GM18868 (cell line): ENCODE measurements at regions not wholly inside any gene's neighbourhood (a gene's known extent, or its start where the extent isn't known, plus 50 kb on each side); places are given as distances from the start of the nearest gene placed in this dataset.

Experiments
- ATAC-seq: cut with Tn5 transposase; IDR thresholded peaks from one replicate; pipeline ENCODE4 v1.9.1; 2021; ENCODE audit warnings: mild to moderate bottlenecking, moderate library complexity; ENCODE audit not compliant: unreplicated experiment

- ATAC-seq: no peak
Measured at GRCh38 chr2:74759986-74760385, 73.9 kb upstream of the HK2 start.

- no peak for ATAC-seq
Measured at GRCh38 chr2:74760875-74761630, 72.9 kb upstream of the HK2 start.

GRCh38 chr2:74762789-74763188 is 71.1 kb upstream of the HK2 start:
- no peak for ATAC-seq

DNA sequence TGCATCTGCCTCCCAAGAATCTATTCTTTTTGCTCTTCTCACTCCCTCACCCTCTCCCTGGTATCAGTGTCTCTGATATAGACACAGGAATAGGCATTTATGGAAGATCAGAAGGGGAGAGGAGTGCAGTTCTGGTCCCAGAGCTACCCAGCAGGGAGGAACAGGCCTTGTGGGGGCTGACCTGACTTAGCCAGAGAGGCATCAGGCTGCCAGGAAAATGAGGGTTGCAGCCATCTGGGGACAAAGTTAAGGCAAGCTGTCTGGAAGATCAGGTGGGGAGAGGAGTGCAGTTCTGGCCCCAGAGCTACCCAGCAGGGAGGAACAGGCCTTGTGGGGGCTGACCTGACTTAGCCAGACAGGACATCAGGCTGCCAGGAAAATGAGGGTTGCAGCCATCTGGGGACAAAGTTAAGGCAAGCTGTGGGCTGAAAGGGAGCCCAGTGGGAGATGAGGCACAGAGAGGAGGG is 69.9 kb upstream of the HK2 start:
- ATAC-seq: no peak

DNA sequence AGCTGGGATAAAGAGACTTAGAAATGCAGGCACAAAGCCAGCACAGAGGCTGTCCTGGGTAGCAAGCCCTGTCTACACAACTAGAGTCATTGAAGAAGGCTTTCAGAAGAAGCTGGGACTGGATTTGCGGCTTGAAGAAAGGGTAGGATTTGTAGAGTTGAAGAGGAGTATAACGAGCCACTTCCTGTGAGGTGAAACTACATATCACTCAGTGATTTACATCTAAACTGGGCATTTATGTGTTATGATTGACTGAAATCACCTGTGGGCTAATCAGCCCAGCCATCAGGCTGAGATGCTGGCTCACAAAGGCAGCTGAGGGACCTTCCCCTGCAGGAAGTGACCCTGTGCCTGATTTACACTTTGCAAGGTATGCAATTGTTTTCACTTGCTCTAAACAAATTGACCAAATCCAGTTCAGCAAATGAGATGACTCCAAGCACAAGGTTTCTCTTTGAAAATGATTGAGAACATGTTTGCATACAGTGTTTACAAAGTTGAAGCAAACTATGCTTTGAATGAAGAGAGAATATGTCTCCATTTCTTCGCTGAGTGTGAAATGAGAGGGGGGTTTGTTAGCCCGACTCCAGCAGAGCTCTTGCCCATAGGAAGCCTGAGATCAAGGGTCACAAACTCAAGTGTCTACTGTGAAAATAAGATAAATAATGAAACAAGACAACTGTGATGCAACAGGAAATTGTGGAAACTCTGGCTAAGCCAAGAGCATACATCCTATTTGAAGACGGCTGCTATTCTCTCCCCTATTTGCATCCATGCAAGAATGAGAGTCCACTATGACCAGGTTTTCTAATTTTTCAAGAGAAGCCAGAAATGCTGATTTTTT is 69.3 kb upstream of the HK2 start:
- ATAC-seq: no peak

- no peak for ATAC-seq
Measured at GRCh38 chr2:74766780-74767179, 67.1 kb upstream of the HK2 start.

DNA sequence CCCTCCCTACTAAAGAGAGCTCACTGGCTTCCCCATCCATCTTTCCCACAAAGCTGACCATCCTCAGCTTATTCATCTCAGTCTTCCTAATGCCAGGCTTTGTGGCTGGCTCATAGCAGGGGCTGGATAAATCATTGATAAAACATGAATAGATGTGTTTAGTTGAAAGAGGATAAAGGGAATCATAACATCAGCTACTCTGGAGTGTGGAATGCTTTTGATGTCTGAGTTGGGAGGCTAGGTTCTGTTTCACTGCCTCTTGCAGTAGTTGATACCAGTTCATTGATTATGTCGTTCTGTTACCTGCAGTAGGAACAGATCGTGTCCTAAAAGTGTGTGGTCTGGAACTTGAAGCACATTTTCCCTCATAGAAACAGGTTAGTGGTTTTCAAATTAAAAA is 66.3 kb upstream of the HK2 start:
- ATAC-seq: no peak

DNA sequence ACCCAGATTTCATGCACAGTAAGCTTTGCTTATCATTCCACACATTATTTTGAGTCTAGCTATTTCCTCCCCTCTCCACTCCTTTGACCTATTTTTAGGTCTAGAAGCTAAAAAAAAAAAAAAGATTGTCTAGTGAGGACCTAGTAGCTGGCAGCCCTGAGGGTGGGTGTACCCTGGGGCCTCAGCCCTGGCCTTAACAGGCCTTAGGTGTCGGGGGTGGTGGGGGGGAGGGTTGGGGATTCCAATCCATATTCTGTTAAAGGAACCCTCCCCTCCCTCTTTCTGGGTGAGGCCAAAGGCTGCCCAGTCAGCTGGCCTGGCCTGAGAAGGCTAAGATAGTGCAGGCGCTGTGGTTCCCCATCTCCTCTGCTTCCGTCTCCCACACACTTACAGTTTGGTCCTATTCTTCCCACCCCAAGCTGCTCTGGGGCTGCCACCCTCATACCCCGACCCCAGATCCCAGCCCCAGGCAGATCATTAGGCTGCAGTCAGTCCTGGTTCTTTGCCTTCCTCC is 65.5 kb upstream of the HK2 start:
- no peak for ATAC-seq

DNA sequence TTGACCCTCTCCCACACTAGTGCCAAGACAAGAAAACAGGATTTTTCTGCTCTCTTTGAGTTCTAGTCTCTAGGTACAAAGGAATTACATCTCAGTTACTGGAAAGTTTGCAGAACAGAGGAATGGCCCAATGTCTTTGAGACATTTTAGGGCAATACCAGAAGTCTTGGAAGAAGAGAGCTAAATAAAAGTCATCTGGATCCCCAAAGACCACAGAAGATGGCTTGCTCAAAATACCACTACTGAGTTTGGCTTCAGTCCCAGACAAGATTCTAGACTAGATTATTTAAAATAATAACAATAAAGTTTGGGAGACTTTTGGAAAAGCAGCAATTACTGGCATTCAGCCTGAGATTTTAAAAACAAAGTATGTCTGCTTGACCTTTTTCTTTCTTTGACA is 61.9 kb upstream of the HK2 start:
- no peak for ATAC-seq

GRCh38 chr2:74777161-74777900 is 56.6 kb upstream of the HK2 start:
- peak; percentile 75 for ATAC-seq

- peak; percentile 33 for ATAC-seq
Measured at GRCh38 chr2:74778381-74779264, 55.3 kb upstream of the HK2 start.

GRCh38 chr2:74779265-74779558 is 54.7 kb upstream of the HK2 start:
- no peak for ATAC-seq

GRCh38 chr2:74779587-74780135 is 54.3 kb upstream of the HK2 start:
- no peak for ATAC-seq
